ENCODE measurements at regions not wholly inside any gene's neighbourhood (a gene's known extent, or its start where the extent isn't known, plus 50 kb on each side); places are given as distances from the start of the nearest gene placed in this dataset.

GRCh38 chr12:63313139-63313538, 162.1 kb upstream of the AVPR1A start:
- no peak for DNase-seq (ENCODE audit: low read depth)
- TF ChIP-seq CTCF (IDR thresholded peaks at IDR 0.05; ENCODE audit: insufficient read depth, low read depth, low read length, missing control alignments) = no peak
- no peak overlapping the region for H3K4me3 ChIP-seq (ENCODE audit: low read depth, low read length)

- TF ChIP-seq CTCF (IDR thresholded peaks at IDR 0.05; ENCODE audit: insufficient read depth, low read depth, low read length, missing control alignments) = no peak
- no peak overlapping the region for H3K4me3 ChIP-seq (ENCODE audit: low read depth, low read length)
- DNase-seq (ENCODE audit: low read depth) = no peak
Observed at GRCh38 chr12:63308671-63309070, 157.7 kb upstream of the AVPR1A start.

GRCh38 chr12:63307849-63308248, 156.8 kb upstream of the AVPR1A start:
- TF ChIP-seq CTCF (IDR thresholded peaks at IDR 0.05; ENCODE audit: insufficient read depth, low read depth, low read length, missing control alignments) = no peak
- no peak for DNase-seq (ENCODE audit: low read depth)
- H3K4me3 ChIP-seq (ENCODE audit: low read depth, low read length) = no peak overlapping the region

GRCh38 chr12:63305901-63306875, 155.2 kb upstream of the AVPR1A start:
- no peak for TF ChIP-seq CTCF (IDR thresholded peaks at IDR 0.05; ENCODE audit: insufficient read depth, low read depth, low read length, missing control alignments)
- DNase-seq (ENCODE audit: low read depth) = peak; percentile 8
- H3K4me3 ChIP-seq (ENCODE audit: low read depth, low read length) = no peak overlapping the region

- peak; percentile 18 for DNase-seq (ENCODE audit: low read depth)
- peak overlapping the region; percentile 21 for H3K4me3 ChIP-seq (ENCODE audit: low read depth, low read length)
- TF ChIP-seq CTCF (IDR thresholded peaks at IDR 0.05; ENCODE audit: insufficient read depth, low read depth, low read length, missing control alignments) = no peak
Observed at GRCh38 chr12:63304887-63305316, 153.9 kb upstream of the AVPR1A start.

- no peak for TF ChIP-seq CTCF (IDR thresholded peaks at IDR 0.05; ENCODE audit: insufficient read depth, low read depth, low read length, missing control alignments)
- DNase-seq (ENCODE audit: low read depth) = peak; percentile 34
- no peak overlapping the region for H3K4me3 ChIP-seq (ENCODE audit: low read depth, low read length)
Observed at GRCh38 chr12:63302941-63303536, 152.0 kb upstream of the AVPR1A start.
